ENCODE measurements at regions not wholly inside any gene's neighbourhood (a gene's known extent, or its start where the extent isn't known, plus 50 kb on each side); places are given as distances from the start of the nearest gene placed in this dataset.

- 82 to 87% methylated on average over 13 of the region's 13 CpGs for WGBS, 2 donors
- H3K27me3 ChIP-seq (ENCODE audit: control insufficient read depth in 1 of 2, insufficient read depth in 2 of 2, low read length in 2 of 2), result no peaks in the 10 kb centered on the region
- H3K4me3 ChIP-seq (ENCODE audit: low read depth in 1 of 2, low read length in 2 of 2), result no peak overlapping the region
- no peaks in the 10 kb centered on the region for H3K36me3 ChIP-seq (ENCODE audit: control insufficient read depth in 2 of 2, insufficient read depth in 2 of 2, low read length in 1 of 2)
- peaks cover 0 to 7% of the 10 kb centered on the region in 2 donors for H3K9me3 ChIP-seq (ENCODE audit: control insufficient read depth in 2 of 2, insufficient read depth in 1 of 2, low read depth in 1 of 2, low read length in 1 of 2)
- H3K4me1 ChIP-seq (ENCODE audit: control insufficient read depth in 2 of 2, insufficient read depth in 2 of 2, low read length in 1 of 2), result peaks cover 0 to 4% of the 10 kb centered on the region in 2 donors
- H3K27ac ChIP-seq (ENCODE audit: low read depth in 2 of 2, low read length in 1 of 2), result no peak overlapping the region
Observed at GRCh38 chr6:169906688-169907418, 155.4 kb downstream of the ERMARD start.

- H3K4me3 ChIP-seq (ENCODE audit: low read depth in 1 of 2, low read length in 2 of 2), result no peak overlapping the region
- peaks cover 0 to 7% of the 10 kb centered on the region in 2 donors for H3K9me3 ChIP-seq (ENCODE audit: control insufficient read depth in 2 of 2, insufficient read depth in 1 of 2, low read depth in 1 of 2, low read length in 1 of 2)
- peaks cover 0 to 4% of the 10 kb centered on the region in 2 donors for H3K4me1 ChIP-seq (ENCODE audit: control insufficient read depth in 2 of 2, insufficient read depth in 2 of 2, low read length in 1 of 2)
- 84 to 87% methylated on average over 24 of the region's 24 CpGs for WGBS, 2 donors
- no peak overlapping the region for H3K27ac ChIP-seq (ENCODE audit: low read depth in 2 of 2, low read length in 1 of 2)
- no peaks in the 10 kb centered on the region for H3K27me3 ChIP-seq (ENCODE audit: control insufficient read depth in 1 of 2, insufficient read depth in 2 of 2, low read length in 2 of 2)
- no peaks in the 10 kb centered on the region for H3K36me3 ChIP-seq (ENCODE audit: control insufficient read depth in 2 of 2, insufficient read depth in 2 of 2, low read length in 1 of 2)
Observed at GRCh38 chr6:169906004-169906687, 154.7 kb downstream of the ERMARD start.

- H3K9me3 ChIP-seq (ENCODE audit: control insufficient read depth in 2 of 2, insufficient read depth in 1 of 2, low read depth in 1 of 2, low read length in 1 of 2), result peaks cover 0 to 9% of the 10 kb centered on the region in 2 donors
- no peak overlapping the region for H3K27ac ChIP-seq (ENCODE audit: low read depth in 2 of 2, low read length in 1 of 2)
- H3K4me1 ChIP-seq (ENCODE audit: control insufficient read depth in 2 of 2, insufficient read depth in 2 of 2, low read length in 1 of 2), result peaks cover 0 to 4% of the 10 kb centered on the region in 2 donors
- no peaks in the 10 kb centered on the region for H3K27me3 ChIP-seq (ENCODE audit: control insufficient read depth in 1 of 2, insufficient read depth in 2 of 2, low read length in 2 of 2)
- no peak overlapping the region for H3K4me3 ChIP-seq (ENCODE audit: low read depth in 1 of 2, low read length in 2 of 2)
- WGBS, 2 donors, result 50 to 54% methylated on average over 20 of the region's 20 CpGs
- no peaks in the 10 kb centered on the region for H3K36me3 ChIP-seq (ENCODE audit: control insufficient read depth in 2 of 2, insufficient read depth in 2 of 2, low read length in 1 of 2)
Observed at GRCh38 chr6:169905041-169905807, 153.8 kb downstream of the ERMARD start.

- peaks cover 0 to 9% of the 10 kb centered on the region in 2 donors for H3K9me3 ChIP-seq (ENCODE audit: control insufficient read depth in 2 of 2, insufficient read depth in 1 of 2, low read depth in 1 of 2, low read length in 1 of 2)
- peaks cover 0 to 4% of the 10 kb centered on the region in 2 donors for H3K4me1 ChIP-seq (ENCODE audit: control insufficient read depth in 2 of 2, insufficient read depth in 2 of 2, low read length in 1 of 2)
- no peaks in the 10 kb centered on the region for H3K27me3 ChIP-seq (ENCODE audit: control insufficient read depth in 1 of 2, insufficient read depth in 2 of 2, low read length in 2 of 2)
- 87 to 90% methylated on average over 18 of the region's 18 CpGs for WGBS, 2 donors
- H3K27ac ChIP-seq (ENCODE audit: low read depth in 2 of 2, low read length in 1 of 2), result no peak overlapping the region
- no peaks in the 10 kb centered on the region for H3K36me3 ChIP-seq (ENCODE audit: control insufficient read depth in 2 of 2, insufficient read depth in 2 of 2, low read length in 1 of 2)
- H3K4me3 ChIP-seq (ENCODE audit: low read depth in 1 of 2, low read length in 2 of 2), result no peak overlapping the region
Observed at GRCh38 chr6:169904051-169904922, 152.9 kb downstream of the ERMARD start.

GRCh38 chr6:169903122-169903521 is 151.7 kb downstream of the ERMARD start:
- Histone ChIP-seq H3K36me3 (ENCODE audit: control insufficient read depth in 2 of 2, insufficient read depth in 2 of 2, low read length in 1 of 2) (no peaks in the 10 kb centered on the region), H3K4me3 (ENCODE audit: low read depth in 1 of 2, low read length in 2 of 2) (no peak overlapping the region), H3K4me1 (ENCODE audit: control insufficient read depth in 2 of 2, insufficient read depth in 2 of 2, low read length in 1 of 2) (peaks cover 0 to 4% of the 10 kb centered on the region in 2 donors), H3K27me3 (ENCODE audit: control insufficient read depth in 1 of 2, insufficient read depth in 2 of 2, low read length in 2 of 2) (no peaks in the 10 kb centered on the region), H3K27ac (ENCODE audit: low read depth in 2 of 2, low read length in 1 of 2) (no peak overlapping the region), H3K9me3 (ENCODE audit: control insufficient read depth in 2 of 2, insufficient read depth in 1 of 2, low read depth in 1 of 2, low read length in 1 of 2) (peaks cover 0 to 9% of the 10 kb centered on the region in 2 donors)
- 94 to 96% methylated on average over 18 of the region's 18 CpGs for WGBS, 2 donors

GRCh38 chr6:169902604-169903003 is 151.2 kb downstream of the ERMARD start:
- no peak overlapping the region for H3K27ac ChIP-seq (ENCODE audit: low read depth in 2 of 2, low read length in 1 of 2)
- peaks cover 0 to 4% of the 10 kb centered on the region in 2 donors for H3K4me1 ChIP-seq (ENCODE audit: control insufficient read depth in 2 of 2, insufficient read depth in 2 of 2, low read length in 1 of 2)
- H3K36me3 ChIP-seq (ENCODE audit: control insufficient read depth in 2 of 2, insufficient read depth in 2 of 2, low read length in 1 of 2), result no peaks in the 10 kb centered on the region
- H3K9me3 ChIP-seq (ENCODE audit: control insufficient read depth in 2 of 2, insufficient read depth in 1 of 2, low read depth in 1 of 2, low read length in 1 of 2), result peaks cover 0 to 9% of the 10 kb centered on the region in 2 donors
- WGBS, 2 donors, result 94 to 95% methylated on average over 10 of the region's 10 CpGs
- H3K27me3 ChIP-seq (ENCODE audit: control insufficient read depth in 1 of 2, insufficient read depth in 2 of 2, low read length in 2 of 2), result no peaks in the 10 kb centered on the region
- H3K4me3 ChIP-seq (ENCODE audit: low read depth in 1 of 2, low read length in 2 of 2), result no peak overlapping the region

GRCh38 chr6:169902070-169902469 is 150.6 kb downstream of the ERMARD start:
- Histone ChIP-seq H3K36me3 (ENCODE audit: control insufficient read depth in 2 of 2, insufficient read depth in 2 of 2, low read length in 1 of 2) (no peaks in the 10 kb centered on the region), H3K27ac (ENCODE audit: low read depth in 2 of 2, low read length in 1 of 2) (no peak overlapping the region), H3K27me3 (ENCODE audit: control insufficient read depth in 1 of 2, insufficient read depth in 2 of 2, low read length in 2 of 2) (no peaks in the 10 kb centered on the region), H3K9me3 (ENCODE audit: control insufficient read depth in 2 of 2, insufficient read depth in 1 of 2, low read depth in 1 of 2, low read length in 1 of 2) (peaks cover 0 to 9% of the 10 kb centered on the region in 2 donors), H3K4me3 (ENCODE audit: low read depth in 1 of 2, low read length in 2 of 2) (no peak overlapping the region), H3K4me1 (ENCODE audit: control insufficient read depth in 2 of 2, insufficient read depth in 2 of 2, low read length in 1 of 2) (peaks cover 0 to 2% of the 10 kb centered on the region in 2 donors)
- 96 to 100% methylated on average over 2 of the region's 2 CpGs for WGBS, 2 donors

- Histone ChIP-seq H3K36me3 (ENCODE audit: control insufficient read depth in 2 of 2, insufficient read depth in 2 of 2, low read length in 1 of 2) (no peaks in the 10 kb centered on the region), H3K4me1 (ENCODE audit: control insufficient read depth in 2 of 2, insufficient read depth in 2 of 2, low read length in 1 of 2) (no peaks in the 10 kb centered on the region), H3K9me3 (ENCODE audit: control insufficient read depth in 2 of 2, insufficient read depth in 1 of 2, low read depth in 1 of 2, low read length in 1 of 2) (peaks cover 0 to 6% of the 10 kb centered on the region in 2 donors), H3K4me3 (ENCODE audit: low read depth in 1 of 2, low read length in 2 of 2) (no peak overlapping the region), H3K27ac (ENCODE audit: low read depth in 2 of 2, low read length in 1 of 2) (no peak overlapping the region), H3K27me3 (ENCODE audit: control insufficient read depth in 1 of 2, insufficient read depth in 2 of 2, low read length in 2 of 2) (no peaks in the 10 kb centered on the region)
- WGBS, 2 donors, result 68 to 79% methylated on average over 24 of the region's 24 CpGs
Observed at GRCh38 chr6:169899481-169900145, 148.2 kb downstream of the ERMARD start.

Measured in esophagus (tissue), 2 donors.